Fibroblast of villous mesenchyme (primary cell): ENCODE measurements at regions not wholly inside any gene's neighbourhood (a gene's known extent, or its start where the extent isn't known, plus 50 kb on each side); places are given as distances from the start of the nearest gene placed in this dataset.

Experiments
- DNase-seq: peaks from one replicate; pipeline ENCODE4 v3.0.0-alpha.2; 2010; ENCODE audit warnings: low read depth
- H3K4me3 ChIP-seq: 2 replicates; pipeline ENCODE4 v1.5.1; 2011; ENCODE audit warnings: low read depth, mild to moderate bottlenecking, low read length
- TF ChIP-seq, protein P1 (sequence below): IDR thresholded peaks from 2 replicates; pipeline ENCODE4 v1.5.1; 2012; ENCODE audit warnings: low read depth, mild to moderate bottlenecking, low read length; ENCODE audit not compliant: insufficient read depth

DNA sequence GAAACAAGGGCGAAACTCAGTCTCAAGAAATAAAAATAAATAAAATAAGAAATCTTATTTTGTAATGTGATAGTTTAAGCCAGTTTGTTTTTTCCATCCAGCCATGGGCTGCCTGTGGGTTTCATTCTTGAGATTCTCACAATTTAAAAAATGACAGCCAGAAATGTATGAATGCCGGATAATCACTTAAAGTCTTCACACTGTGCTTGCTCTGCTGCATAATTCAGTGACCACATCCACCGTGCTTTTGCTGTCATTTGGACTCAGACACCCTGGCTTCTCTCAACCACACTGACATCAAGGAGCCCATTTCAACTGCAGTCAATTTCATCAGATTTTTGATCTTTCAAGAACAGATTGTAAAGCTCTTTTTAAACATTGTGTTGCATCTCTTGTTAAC is 61.0 kb upstream of the DAPK1 start:
- peak; percentile 14 for DNase-seq
- H3K4me3 ChIP-seq, result no peak overlapping the region
- TF ChIP-seq, protein P1, sequence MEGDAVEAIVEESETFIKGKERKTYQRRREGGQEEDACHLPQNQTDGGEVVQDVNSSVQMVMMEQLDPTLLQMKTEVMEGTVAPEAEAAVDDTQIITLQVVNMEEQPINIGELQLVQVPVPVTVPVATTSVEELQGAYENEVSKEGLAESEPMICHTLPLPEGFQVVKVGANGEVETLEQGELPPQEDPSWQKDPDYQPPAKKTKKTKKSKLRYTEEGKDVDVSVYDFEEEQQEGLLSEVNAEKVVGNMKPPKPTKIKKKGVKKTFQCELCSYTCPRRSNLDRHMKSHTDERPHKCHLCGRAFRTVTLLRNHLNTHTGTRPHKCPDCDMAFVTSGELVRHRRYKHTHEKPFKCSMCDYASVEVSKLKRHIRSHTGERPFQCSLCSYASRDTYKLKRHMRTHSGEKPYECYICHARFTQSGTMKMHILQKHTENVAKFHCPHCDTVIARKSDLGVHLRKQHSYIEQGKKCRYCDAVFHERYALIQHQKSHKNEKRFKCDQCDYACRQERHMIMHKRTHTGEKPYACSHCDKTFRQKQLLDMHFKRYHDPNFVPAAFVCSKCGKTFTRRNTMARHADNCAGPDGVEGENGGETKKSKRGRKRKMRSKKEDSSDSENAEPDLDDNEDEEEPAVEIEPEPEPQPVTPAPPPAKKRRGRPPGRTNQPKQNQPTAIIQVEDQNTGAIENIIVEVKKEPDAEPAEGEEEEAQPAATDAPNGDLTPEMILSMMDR, result no peak

DNA sequence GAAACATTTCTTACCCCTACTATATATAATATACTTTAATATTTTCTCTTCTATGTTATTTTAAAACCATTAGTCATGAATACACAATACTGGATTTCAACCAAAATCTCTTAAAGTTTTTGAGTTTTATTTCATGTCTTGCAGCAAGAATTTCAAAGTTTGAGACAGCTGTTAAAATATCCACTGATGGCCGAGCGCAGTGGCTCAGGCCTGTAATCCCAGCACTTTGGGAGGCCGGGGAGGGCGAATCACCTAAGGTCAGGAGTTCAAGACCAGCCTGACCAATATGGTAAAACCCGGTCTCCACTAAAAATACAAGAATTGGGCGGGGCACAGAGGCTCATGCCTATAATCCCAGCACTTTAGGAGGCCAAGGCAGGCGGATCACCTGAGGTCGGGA is 59.7 kb upstream of the DAPK1 start:
- H3K4me3 ChIP-seq, result no peak overlapping the region
- no peak for DNase-seq
- TF ChIP-seq, protein P1, result no peak

DNA sequence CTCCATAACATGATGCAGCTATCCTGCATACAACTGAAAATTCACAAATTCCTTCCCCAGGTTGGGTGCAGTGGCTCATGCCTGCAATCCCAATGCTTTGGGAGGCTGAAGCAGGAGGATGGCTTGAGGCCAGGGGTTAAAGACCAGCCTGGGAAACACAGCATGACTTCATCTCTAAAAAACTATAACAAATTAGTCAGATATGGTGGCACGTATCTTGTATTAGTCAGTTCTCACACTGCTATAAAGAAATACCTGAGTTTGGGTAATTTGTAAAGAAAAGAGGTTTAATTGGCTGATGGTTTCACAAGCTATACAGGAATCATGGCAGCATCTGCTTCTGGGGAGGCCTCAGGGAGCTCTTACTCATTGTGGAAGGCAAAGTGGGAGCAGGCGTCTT is 56.4 kb upstream of the DAPK1 start:
- peak; percentile 35 for DNase-seq
- H3K4me3 ChIP-seq, result no peak overlapping the region
- TF ChIP-seq, protein P1, result no peak

DNA sequence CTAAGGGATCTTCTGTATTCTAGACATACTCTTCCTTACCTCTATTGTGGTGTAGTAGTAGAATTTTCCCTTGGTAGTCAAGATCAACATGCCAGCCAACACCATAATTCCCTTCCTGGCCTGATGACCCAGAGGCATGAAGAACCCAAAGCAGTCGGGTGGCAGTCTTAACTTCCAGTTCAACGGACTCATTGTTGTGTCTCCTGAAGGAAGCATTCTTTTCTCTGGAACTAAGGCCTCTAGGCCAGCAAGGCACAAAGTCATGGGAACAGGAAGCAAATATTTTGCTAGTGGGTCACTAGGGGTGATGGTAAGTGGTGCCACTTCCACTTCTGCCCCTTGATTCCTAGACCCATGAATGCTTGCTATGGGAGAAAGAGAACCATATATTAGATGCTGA is 55.2 kb upstream of the DAPK1 start:
- no peak for DNase-seq
- TF ChIP-seq, protein P1, result no peak
- no peak overlapping the region for H3K4me3 ChIP-seq

DNA sequence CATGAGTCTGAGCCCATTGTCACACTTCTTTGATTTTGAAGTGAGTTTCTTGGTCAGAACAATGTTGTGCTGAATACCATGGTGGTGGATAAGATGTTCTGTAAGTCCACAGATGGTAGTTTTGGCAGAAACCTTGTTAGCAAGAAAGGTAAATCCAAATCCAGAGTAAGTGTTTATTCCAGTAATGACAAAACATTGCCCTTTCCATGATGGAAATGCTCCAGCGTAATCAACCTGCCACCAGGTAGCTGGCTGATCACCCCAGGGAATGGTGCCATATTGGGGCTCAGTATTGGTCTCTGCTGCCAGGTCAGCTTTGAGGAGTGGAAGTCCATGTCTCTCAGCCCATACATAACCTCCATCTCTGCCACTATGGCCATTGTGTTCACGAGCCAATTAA is 54.7 kb upstream of the DAPK1 start:
- TF ChIP-seq, protein P1, result no peak
- H3K4me3 ChIP-seq, result no peak overlapping the region
- no peak for DNase-seq

DNA sequence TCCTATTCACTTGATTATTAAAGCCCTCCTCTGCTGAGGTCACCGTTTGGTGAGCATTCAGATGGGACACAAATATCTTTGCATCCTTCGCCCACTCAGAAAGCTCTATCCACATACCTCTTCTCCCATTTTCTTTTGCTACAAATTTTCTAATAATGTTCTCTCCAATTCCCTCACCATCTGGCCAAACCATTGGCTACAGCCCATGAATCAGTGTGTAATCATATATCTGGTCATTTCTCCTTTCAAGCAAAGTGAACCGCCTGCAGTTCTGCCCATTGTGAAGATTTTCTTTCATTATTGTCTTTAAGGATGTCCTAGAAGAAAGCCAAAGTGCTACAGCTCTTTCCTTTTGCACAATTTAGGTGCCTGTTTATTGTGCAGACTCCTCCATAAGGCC is 54.2 kb upstream of the DAPK1 start:
- TF ChIP-seq, protein P1, result no peak
- H3K4me3 ChIP-seq, result no peak overlapping the region
- DNase-seq, result no peak

DNA sequence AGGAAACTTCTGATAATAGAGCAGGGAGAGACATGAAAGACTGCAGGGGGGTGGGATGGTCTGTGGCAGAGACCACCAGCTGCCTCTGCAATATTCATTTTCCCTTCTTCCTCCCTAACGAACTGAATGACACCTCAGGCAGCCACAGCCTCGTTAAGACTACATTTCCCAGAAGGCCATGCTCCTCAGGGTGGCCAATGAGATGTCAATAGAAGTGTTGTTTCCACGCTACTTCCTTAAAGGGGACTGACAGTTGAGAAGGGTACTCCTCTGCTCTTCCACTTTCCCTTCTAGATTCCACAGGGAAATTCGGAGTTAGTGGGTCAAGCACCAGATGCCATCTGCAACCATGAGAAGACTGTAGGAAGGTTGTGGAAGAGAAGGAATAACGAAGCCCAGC is 52.0 kb upstream of the DAPK1 start:
- peak overlapping the region; percentile 34 for H3K4me3 ChIP-seq
- DNase-seq, result peak; percentile 23
- TF ChIP-seq, protein P1, result no peak
